H9 (cell line): ENCODE measurements at regions not wholly inside any gene's neighbourhood (a gene's known extent, or its start where the extent isn't known, plus 50 kb on each side); places are given as distances from the start of the nearest gene placed in this dataset.

Experiments used
- DNase-seq: peaks from one replicate; pipeline ENCODE4 v3.0.0-alpha.2; 2017
- H2AFZ ChIP-seq: one replicate; pipeline ENCODE4 v1.6.1; 2013; ENCODE audit warnings: mild to moderate bottlenecking, low read length, control low read depth, moderate library complexity
- H2AK5ac ChIP-seq: 2 replicates; pipeline ENCODE4 v1.6.1; 2013; ENCODE audit warnings: low read length, control low read depth, mixed read lengths; ENCODE audit not compliant: insufficient read length
- H2BK120ac ChIP-seq: one replicate; pipeline ENCODE4 v1.6.1; 2013; ENCODE audit warnings: low read depth, mild to moderate bottlenecking, low read length, control low read depth, inconsistent platforms; ENCODE audit not compliant: poor library complexity, severe bottlenecking
- H2BK12ac ChIP-seq: 2 replicates; pipeline ENCODE4 v1.6.1; 2013; ENCODE audit warnings: low read length, control low read depth, mixed read lengths, low read depth; ENCODE audit not compliant: insufficient read length
- H2BK15ac ChIP-seq: 2 replicates; pipeline ENCODE4 v1.6.1; 2013; ENCODE audit warnings: low read depth, low read length, control low read depth
- H2BK20ac ChIP-seq: one replicate; pipeline ENCODE4 v1.6.1; 2013; ENCODE audit warnings: low read depth, mild to moderate bottlenecking, low read length, control low read depth, inconsistent platforms; ENCODE audit not compliant: poor library complexity, severe bottlenecking
- H2BK5ac ChIP-seq: 2 replicates; pipeline ENCODE4 v1.6.1; 2013; ENCODE audit warnings: low read length, control low read depth, mixed read lengths; ENCODE audit not compliant: insufficient read length
- H3K14ac ChIP-seq: 2 replicates; pipeline ENCODE4 v1.6.1; 2013; ENCODE audit warnings: low read length, control low read depth; ENCODE audit not compliant: insufficient read depth
- H3K18ac ChIP-seq: 2 replicates; pipeline ENCODE4 v1.6.1; 2013; ENCODE audit warnings: low read depth, mild to moderate bottlenecking, mixed read lengths, low read length, control low read depth; ENCODE audit not compliant: insufficient read length
- H3K23ac ChIP-seq: 2 replicates; pipeline ENCODE4 v1.6.1; 2013; ENCODE audit warnings: low read length, control low read depth, mixed read lengths, low read depth; ENCODE audit not compliant: insufficient read length
- H3K23me2 ChIP-seq: 2 replicates; pipeline ENCODE4 v1.6.1; 2013; ENCODE audit warnings: low read depth, mild to moderate bottlenecking, mixed read lengths, low read length, control low read depth; ENCODE audit not compliant: insufficient read length, poor library complexity, severe bottlenecking
- H3K27ac ChIP-seq: 2 replicates; pipeline ENCODE4 v1.5.1; 2013; ENCODE audit warnings: low read length, control low read depth, mixed read lengths, low read depth; ENCODE audit not compliant: insufficient read length
- H3K27me3 ChIP-seq: 2 replicates; pipeline ENCODE4 v1.6.1; 2013; ENCODE audit warnings: low read length, control low read depth, inconsistent platforms; ENCODE audit not compliant: insufficient read depth
- H3K4ac ChIP-seq: 2 replicates; pipeline ENCODE4 v1.6.1; 2013; ENCODE audit warnings: low read depth, mild to moderate bottlenecking, control low read depth, inconsistent platforms, low read length, moderate library complexity
- H3K4me1 ChIP-seq: 2 replicates; pipeline ENCODE4 v1.6.1; 2013; ENCODE audit warnings: low read length, control low read depth, inconsistent platforms; ENCODE audit not compliant: insufficient read depth
- H3K4me2 ChIP-seq: 2 replicates; pipeline ENCODE4 v1.6.1; 2013; ENCODE audit warnings: low read length, control low read depth, mixed read lengths; ENCODE audit not compliant: insufficient read length, insufficient read depth
- H3K56ac ChIP-seq: 2 replicates; pipeline ENCODE4 v1.6.1; 2013; ENCODE audit warnings: low read depth, mild to moderate bottlenecking, mixed read lengths, low read length, control low read depth; ENCODE audit not compliant: insufficient read length
- H3K79me1 ChIP-seq: 2 replicates; pipeline ENCODE4 v1.6.1; 2013; ENCODE audit warnings: low read depth, mild to moderate bottlenecking, moderate library complexity, low read length, control low read depth, inconsistent platforms; ENCODE audit not compliant: insufficient read depth, poor library complexity, severe bottlenecking
- H3K79me2 ChIP-seq: 2 replicates; pipeline ENCODE4 v1.6.1; 2013; ENCODE audit warnings: low read length, control low read depth, inconsistent platforms; ENCODE audit not compliant: insufficient read depth
- H3K9ac ChIP-seq: 2 replicates; pipeline ENCODE4 v1.6.1; 2013; ENCODE audit warnings: low read length, control low read depth, mixed read lengths; ENCODE audit not compliant: insufficient read length; ENCODE audit errors: extremely low read depth
- H3K9me3 ChIP-seq: one replicate; pipeline ENCODE4 v1.6.1; 2013; ENCODE audit warnings: low read depth, low read length, inconsistent platforms; ENCODE audit not compliant: control insufficient read depth
- H3T11ph ChIP-seq: one replicate; pipeline ENCODE4 v1.6.1; 2013; ENCODE audit warnings: mild to moderate bottlenecking, low read length, control low read depth, inconsistent platforms
- H4K20me1 ChIP-seq: one replicate; pipeline ENCODE4 v1.6.1; 2013; ENCODE audit not compliant: control insufficient read depth, insufficient read length, insufficient read depth
- H4K5ac ChIP-seq: 2 replicates; pipeline ENCODE4 v1.6.1; 2013; ENCODE audit warnings: low read depth, mild to moderate bottlenecking, mixed read lengths, low read length, control low read depth; ENCODE audit not compliant: insufficient read length
- H4K8ac ChIP-seq: replicated peaks from 2 replicates; pipeline ENCODE4 v1.6.1; 2013; ENCODE audit warnings: low read length, control low read depth, mixed read lengths, low read depth; ENCODE audit not compliant: insufficient read length
- H4K91ac ChIP-seq: 2 replicates; pipeline ENCODE4 v1.6.1; 2013; ENCODE audit warnings: low read depth, mild to moderate bottlenecking, moderate library complexity, mixed read lengths, low read length, control low read depth; ENCODE audit not compliant: insufficient read length
- H3K27ac Mint-ChIP-seq, 3 experiments: 2 replicates in 2 of 3; 3 replicates in 1 of 3; pipeline ENCODE4 v1.8.0; 2020 to 2021; ENCODE audit warnings: mixed read lengths in 3 of 3, mild to moderate bottlenecking in 1 of 3, moderate library complexity in 1 of 3
- H3K27me3 Mint-ChIP-seq: 2 replicates; pipeline ENCODE4 v1.8.0; 2021; ENCODE audit warnings: low read depth, mild to moderate bottlenecking, moderate library complexity, mixed read lengths
- H3K36me3 Mint-ChIP-seq, 3 experiments: 2 replicates in 2 of 3; 3 replicates in 1 of 3; pipeline ENCODE4 v1.8.0; 2020 to 2021; ENCODE audit warnings: low read depth in 3 of 3, mixed read lengths in 3 of 3; ENCODE audit not compliant: insufficient read depth in 1 of 3
- H3K4me1 Mint-ChIP-seq, 2 experiments: 2 replicates each; pipeline ENCODE4 v1.8.0; 2020; ENCODE audit warnings: mixed read lengths in 2 of 2
- H3K4me3 Mint-ChIP-seq, 2 experiments: 2 replicates in 1 of 2; 3 replicates in 1 of 2; pipeline ENCODE4 v1.8.0; 2020 to 2021; ENCODE audit warnings: mild to moderate bottlenecking in 2 of 2, mixed read lengths in 2 of 2, moderate library complexity in 1 of 2
- H3K9me3 Mint-ChIP-seq, 2 experiments: 2 replicates in 1 of 2; 3 replicates in 1 of 2; pipeline ENCODE4 v1.8.0; 2020; ENCODE audit warnings: mild to moderate bottlenecking in 2 of 2, mixed read lengths in 2 of 2, moderate library complexity in 1 of 2
- WGBS: extraction: QIAGEN DNeasy Blood & Tissue Kit; methylation state at CpG from one replicate; pipeline ENCODE4 v1.1.7; 2013; ENCODE audit warnings: missing lambda C conversion rate, low lambda C conversion rate, mixed read lengths; ENCODE audit not compliant: insufficient read length; ENCODE audit errors: extremely low coverage; 5-methylcytosine and 5-hydroxymethylcytosine counted together
- TF ChIP-seq, protein P1 (sequence below): fragments of 200-600 bp; sonication (generic); conservative IDR thresholded peaks from 3 replicates; pipeline ENCODE4 v1.8.0; 2021; ENCODE audit warnings: antibody characterized with exemption, mild to moderate bottlenecking

DNA sequence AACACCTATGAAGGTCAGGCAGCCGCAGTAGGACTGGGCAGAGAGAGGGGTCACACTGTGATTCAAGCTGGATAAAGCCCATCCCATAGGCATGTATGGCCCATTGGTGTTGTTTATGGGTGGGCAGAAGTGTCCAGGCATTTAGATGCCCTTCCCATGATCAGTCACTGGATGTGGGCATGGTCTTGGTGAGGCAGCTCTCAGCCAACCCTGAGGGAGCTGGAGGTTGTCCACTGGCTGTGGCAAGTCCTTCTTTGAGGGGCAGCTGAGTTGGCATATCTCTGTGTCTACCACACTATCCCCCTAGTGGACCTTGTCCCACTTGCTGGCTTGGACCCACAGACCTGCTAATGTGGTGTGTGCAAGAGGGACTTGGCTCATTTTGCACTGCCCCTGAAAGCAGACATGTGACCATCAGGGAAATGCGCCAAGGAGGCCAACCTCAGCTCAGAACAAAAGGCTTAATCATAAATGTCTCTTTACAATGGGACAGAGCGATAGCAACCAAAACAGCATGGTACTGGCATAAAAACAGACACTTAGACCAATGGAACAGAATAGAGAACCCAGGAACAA lies 82.0 kb downstream of the TMEM17 start:
- no peak overlapping the region for H3K4me3 Mint-ChIP-seq
- Histone ChIP-seq H3T11ph (no peak overlapping the region), H2BK120ac (no peak overlapping the region), H3K23me2 (no peaks in the 10 kb centered on the region), H3K56ac (no peak overlapping the region), H2BK15ac (no peak overlapping the region), H3K27me3 (no peaks in the 10 kb centered on the region), H3K27ac (no peak overlapping the region), H3K4ac (no peak overlapping the region), H3K23ac (no peak overlapping the region), H4K5ac (no peak overlapping the region), H4K20me1 (no peaks in the 10 kb centered on the region), H2AFZ (no peak overlapping the region), H3K79me1 (no peaks in the 10 kb centered on the region), H3K18ac (no peak overlapping the region), H3K14ac (no peak overlapping the region), H2BK12ac (no peak overlapping the region), H3K4me2 (no peak overlapping the region), H3K79me2 (no peaks in the 10 kb centered on the region), H2BK5ac (no peak overlapping the region), H2BK20ac (no peak overlapping the region), H3K9me3 (no peaks in the 10 kb centered on the region), H4K91ac (no peak overlapping the region), H2AK5ac (no peak overlapping the region), H4K8ac (no peak overlapping the region), H3K4me1 (no peaks in the 10 kb centered on the region), H3K9ac (no peak overlapping the region)
- no peak overlapping the region for H3K27ac Mint-ChIP-seq
- no CpG with 5 or more reads among the region's 3 CpGs for WGBS
- peaks cover 0 to 2% of the 10 kb centered on the region in 2 experiments; a peak in 1 of 4 replicates for H3K4me1 Mint-ChIP-seq
- no peak for DNase-seq
- H3K27me3 Mint-ChIP-seq: no peaks in the 10 kb centered on the region
- TF ChIP-seq, protein P1, sequence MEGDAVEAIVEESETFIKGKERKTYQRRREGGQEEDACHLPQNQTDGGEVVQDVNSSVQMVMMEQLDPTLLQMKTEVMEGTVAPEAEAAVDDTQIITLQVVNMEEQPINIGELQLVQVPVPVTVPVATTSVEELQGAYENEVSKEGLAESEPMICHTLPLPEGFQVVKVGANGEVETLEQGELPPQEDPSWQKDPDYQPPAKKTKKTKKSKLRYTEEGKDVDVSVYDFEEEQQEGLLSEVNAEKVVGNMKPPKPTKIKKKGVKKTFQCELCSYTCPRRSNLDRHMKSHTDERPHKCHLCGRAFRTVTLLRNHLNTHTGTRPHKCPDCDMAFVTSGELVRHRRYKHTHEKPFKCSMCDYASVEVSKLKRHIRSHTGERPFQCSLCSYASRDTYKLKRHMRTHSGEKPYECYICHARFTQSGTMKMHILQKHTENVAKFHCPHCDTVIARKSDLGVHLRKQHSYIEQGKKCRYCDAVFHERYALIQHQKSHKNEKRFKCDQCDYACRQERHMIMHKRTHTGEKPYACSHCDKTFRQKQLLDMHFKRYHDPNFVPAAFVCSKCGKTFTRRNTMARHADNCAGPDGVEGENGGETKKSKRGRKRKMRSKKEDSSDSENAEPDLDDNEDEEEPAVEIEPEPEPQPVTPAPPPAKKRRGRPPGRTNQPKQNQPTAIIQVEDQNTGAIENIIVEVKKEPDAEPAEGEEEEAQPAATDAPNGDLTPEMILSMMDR: no peak
- peaks cover 0 to 8% (median 0%) of the 10 kb centered on the region in 3 experiments; a peak in 2 of 7 replicates for H3K36me3 Mint-ChIP-seq
- H3K9me3 Mint-ChIP-seq: peaks cover 2 to 10% of the 10 kb centered on the region in 2 experiments
